Limb (tissue), 2 donors: ENCODE measurements at regions not wholly inside any gene's neighbourhood (a gene's known extent, or its start where the extent isn't known, plus 50 kb on each side); places are given as distances from the start of the nearest gene placed in this dataset.
"Not testable (repeated sequence)": the region's sequence is repeated elsewhere in the genome, so short reads cannot be mapped to it uniquely, and the experiment has no call there.

ENCODE experiments used
- DNase-seq, 2 donors: peaks; one replicate each; pipeline ENCODE4 v3.0.0-alpha.2; 2016; ENCODE audit errors: extremely low spot score in 2 of 2

DNA sequence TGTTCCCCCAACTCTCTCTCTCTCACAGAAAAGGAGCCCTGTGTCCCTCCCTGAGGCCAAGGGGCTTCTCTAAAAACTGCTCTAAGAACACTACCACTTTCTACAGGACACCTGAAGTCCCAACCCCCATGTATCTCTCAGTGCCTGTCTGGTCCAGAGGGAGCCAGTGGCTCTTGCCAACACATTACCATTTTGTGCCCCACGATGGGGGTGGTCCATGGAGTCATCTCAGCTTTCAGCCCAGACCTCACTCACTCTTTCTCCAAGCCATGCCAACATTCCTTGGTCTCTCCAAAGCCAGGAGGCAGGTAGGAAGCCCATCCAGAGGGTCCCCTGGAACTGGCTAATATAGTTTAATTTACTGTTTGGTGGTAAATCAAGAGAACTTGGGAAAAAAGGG lies 962.1 kb upstream of the DEFB115 start:
- DNase-seq, result not testable (repeated sequence)

- not testable (repeated sequence) for DNase-seq
Observed at GRCh38 chr20:30295967-30296366, 961.5 kb upstream of the DEFB115 start.

- not testable (repeated sequence) for DNase-seq
Observed at GRCh38 chr20:30297878-30298595, 959.4 kb upstream of the DEFB115 start.

GRCh38 chr20:30300220-30300642 lies 957.2 kb upstream of the DEFB115 start:
- DNase-seq, result not testable (repeated sequence)

- not testable (repeated sequence) for DNase-seq
Observed at GRCh38 chr20:30302786-30303185, 954.7 kb upstream of the DEFB115 start.

DNA sequence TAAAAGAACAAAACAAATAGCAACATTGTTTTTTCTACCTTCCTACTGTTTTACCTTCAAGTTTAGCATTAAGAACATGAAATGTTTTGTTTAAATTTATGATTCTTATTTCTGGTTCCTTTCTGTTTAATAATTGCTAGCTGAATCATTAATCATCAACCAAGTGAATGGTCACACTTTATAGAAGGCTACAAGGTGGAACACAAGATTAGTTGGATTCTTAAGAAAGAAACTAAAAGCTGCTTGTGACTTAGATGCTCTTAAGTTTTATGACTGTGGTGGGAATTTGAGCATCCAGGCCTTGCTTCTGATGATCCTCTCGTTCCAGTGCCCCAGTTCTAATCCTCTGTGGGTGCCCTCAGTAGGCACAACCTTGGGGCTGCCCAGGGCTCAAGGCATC lies 947.5 kb upstream of the DEFB115 start:
- DNase-seq, result not testable (repeated sequence)

GRCh38 chr20:30310385-30310784 lies 947.1 kb upstream of the DEFB115 start:
- not testable (repeated sequence) for DNase-seq

DNA sequence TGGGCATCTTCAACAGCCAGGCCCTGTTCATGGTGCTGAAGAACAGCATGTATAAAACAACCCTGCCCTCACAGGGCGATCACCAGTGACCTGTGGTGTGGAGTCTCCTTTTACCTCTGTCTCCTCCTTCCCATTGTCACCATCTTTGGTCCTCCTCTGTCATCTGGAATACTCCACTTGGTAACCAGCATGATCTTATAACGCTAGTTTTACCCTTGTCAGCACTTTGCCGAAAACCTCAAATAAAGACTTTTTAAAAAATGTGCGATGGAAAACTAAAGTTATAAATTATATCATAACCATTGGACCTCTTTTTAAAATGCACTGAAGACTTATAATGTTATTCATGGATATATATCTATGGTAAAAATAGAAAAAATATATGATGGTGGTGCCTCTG lies 945.2 kb upstream of the DEFB115 start:
- DNase-seq, result not testable (repeated sequence)

DNA sequence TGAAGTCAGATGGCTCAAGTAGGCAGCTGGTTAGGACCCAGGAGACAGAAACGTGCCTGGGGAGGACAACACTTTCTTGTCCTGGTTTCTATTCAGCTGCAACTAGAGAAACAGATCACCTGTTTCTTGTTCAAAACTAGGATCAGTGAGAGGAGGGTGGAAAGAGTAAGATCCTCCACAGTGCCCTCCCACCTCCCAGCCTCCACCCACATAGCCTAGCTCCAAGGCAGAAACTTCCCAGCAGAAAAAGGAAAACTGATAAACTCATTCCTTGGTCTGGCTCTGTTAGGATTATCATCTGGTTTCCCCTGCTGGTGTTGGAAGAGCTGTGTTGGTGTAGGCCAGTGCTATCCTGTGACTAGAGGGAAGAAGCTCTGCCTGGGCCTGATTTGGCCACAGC lies 943.8 kb upstream of the DEFB115 start:
- not testable (repeated sequence) for DNase-seq

GRCh38 chr20:30316063-30316462 lies 941.4 kb upstream of the DEFB115 start:
- DNase-seq, result peak; percentile 3 to 58

DNA sequence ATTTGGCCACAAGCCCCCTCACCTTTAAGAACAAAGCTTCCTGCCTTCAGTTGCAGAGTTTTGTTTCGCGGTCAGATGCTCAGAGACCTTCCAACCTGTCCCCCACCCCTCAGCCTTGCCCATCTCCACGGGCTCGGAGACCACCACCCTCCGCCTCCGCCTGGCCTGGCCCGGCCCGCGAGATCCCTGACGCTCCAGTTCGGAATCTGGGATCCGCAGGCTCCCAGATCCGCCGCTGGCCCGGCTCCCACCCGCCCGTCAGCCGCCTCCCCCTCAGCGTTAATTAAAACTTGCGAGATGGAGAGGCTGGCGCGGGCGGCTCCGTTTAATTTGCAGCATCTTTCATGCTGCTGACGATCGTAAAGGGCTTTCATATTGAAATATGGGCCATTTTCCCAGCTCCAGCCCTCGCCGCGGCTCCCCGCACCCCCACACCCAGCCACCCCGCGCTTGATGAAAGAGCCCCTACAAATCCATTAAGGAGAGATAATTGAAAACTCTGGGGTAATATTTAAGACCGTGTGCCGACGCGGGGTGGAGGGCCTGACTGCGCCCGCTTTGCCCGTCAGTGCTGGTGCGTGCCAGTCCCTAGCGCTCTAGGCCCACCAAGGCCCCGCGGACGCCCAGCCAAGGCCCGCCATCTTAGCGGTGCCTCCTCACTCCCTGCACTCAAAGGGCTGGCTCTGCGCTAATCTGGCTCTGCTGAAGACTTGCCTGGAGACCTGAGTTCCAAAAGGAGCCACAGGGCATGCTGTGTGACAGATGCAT lies 940.7 kb upstream of the DEFB115 start:
- DNase-seq, result peak in 1 of 2 donors; percentile 29

GRCh38 chr20:30333744-30334143 lies 923.7 kb upstream of the DEFB115 start:
- DNase-seq, result not testable (repeated sequence)

GRCh38 chr20:30337556-30337955 lies 919.9 kb upstream of the DEFB115 start:
- not testable (repeated sequence) for DNase-seq

DNA sequence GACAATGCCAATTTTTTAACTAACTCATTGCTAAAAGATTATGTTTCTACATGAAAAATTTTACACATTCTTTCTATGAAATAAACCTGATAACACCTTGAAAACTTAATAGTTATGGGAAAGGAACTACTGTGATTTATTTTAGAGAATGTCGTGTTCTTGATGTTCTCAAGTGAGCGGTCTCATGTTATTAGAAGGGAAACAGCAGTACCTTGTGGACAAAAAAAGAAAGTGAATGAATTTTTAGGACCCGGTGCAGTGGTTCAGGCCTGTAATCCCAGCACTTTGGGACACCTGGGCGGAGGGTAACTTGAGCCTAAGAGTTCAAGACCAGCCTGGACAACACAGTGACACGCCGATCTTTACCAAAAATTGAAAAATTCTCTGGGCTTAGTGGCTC lies 908.5 kb upstream of the DEFB115 start:
- not testable (repeated sequence) for DNase-seq

DNA sequence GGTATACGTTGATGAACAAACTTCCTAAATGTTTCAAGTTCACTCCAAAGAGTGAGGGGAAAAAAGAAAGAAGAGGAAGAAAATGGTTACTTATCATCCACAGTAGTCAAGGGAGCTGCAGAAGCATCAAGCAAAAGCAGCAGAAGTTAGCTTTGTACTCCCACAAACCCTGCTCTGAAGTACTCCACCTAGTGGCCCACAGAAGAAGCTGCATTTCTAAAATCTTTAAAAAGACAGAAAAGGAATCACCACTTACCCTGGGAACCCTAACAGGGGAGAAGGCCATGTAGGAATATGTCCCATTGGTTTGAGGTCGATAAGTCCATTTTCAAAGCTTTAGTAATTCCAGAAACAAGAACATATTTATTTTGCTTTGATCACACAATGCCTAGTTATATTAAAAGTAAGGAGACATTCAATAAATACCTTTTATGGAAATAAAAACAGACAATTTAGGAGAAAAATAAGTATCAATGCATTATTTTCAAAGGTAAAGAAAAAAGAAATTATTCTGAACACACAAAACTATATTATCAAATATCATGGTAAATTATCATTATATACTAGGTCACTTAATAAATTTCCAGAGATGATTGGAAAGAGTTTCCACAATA lies 900.5 kb upstream of the DEFB115 start:
- not testable (repeated sequence) for DNase-seq

- DNase-seq, result not testable (repeated sequence)
Observed at GRCh38 chr20:30361756-30362155, 895.7 kb upstream of the DEFB115 start.

DNA sequence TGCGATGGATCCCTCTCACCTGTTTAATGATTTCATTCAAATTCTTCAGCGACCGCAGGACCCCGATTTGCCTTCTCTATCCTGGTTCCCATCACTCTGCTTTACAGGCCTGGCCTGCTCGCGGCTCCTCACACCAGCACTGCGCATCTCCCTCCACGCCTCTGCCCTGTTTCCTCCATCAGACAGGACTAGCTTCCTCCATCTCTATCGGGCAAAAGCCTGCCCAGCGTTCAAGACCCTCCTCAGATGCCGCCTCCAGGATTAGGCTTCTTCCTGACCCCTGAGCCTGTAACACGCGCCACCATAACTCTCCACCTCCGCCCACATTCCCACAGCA lies 881.1 kb upstream of the DEFB115 start:
- DNase-seq, result not testable (repeated sequence)

DNA sequence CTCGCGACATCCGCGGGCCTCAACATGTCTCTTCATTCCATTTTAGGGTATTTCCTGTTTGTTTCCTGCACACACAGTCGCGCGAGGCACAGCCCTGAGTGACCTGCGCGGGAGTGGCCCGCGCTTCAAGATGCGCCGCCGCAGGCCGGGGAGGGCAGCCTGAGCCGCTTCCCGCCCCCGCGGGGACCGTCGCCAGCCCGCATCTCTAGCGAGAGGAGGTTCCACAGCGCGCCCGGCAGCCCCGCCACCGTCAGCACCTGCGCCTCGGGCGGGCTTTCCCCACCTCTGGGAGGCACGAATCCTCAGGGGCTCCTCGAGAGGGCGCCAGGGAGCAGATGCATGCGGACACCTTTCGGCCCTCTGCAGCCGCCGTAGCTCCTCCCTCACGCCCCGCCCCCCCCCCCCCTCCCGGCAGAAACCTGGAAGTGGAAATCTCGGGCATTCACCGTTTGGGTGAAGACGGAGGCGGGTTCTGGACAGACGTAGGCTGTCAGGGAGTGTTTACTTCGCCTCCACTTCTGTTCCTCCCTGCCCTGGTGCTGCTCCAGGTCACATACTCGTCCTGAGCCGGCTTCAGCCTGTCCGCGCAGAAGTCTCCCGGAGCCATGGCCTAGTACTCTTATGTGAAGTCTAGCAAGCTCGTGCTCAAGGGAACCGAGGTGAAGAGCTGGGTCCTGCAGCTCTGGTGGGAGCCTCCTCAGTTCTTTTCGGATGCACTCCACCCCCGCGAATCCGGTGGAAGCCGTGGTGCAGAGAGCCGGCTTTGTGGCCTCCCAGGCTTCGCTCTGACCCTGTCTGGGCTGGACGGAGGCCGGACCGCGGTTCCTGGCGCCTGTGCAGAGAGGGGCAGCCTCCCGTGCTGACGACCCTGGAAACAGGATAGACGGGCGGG lies 880.5 kb upstream of the DEFB115 start:
- DNase-seq, result peak; percentile 79 to 91

- DNase-seq, result not testable (repeated sequence)
Observed at GRCh38 chr20:30378317-30378716, 879.1 kb upstream of the DEFB115 start.

- DNase-seq, result not testable (repeated sequence)
Observed at GRCh38 chr20:30378721-30379120, 878.7 kb upstream of the DEFB115 start.

- DNase-seq, result not testable (repeated sequence)
Observed at GRCh38 chr20:30384841-30385240, 872.6 kb upstream of the DEFB115 start.
